Brain microvascular endothelial cell (primary cell): ENCODE measurements at regions not wholly inside any gene's neighbourhood (a gene's known extent, or its start where the extent isn't known, plus 50 kb on each side); places are given as distances from the start of the nearest gene placed in this dataset.

Source experiments
- DNase-seq: peaks from one replicate; pipeline ENCODE4 v3.0.0-alpha.2; 2020
- H3K27ac ChIP-seq: fragments of 250-450 bp; sonication (Bioruptor Pico); 2 replicates; pipeline ENCODE4 v1.5.1; 2020; ENCODE audit warnings: mild to moderate bottlenecking, moderate library complexity
- H3K27me3 ChIP-seq: fragments of 250-450 bp; sonication (Bioruptor Pico); replicated peaks from 2 replicates; pipeline ENCODE4 v1.5.1; 2020; ENCODE audit warnings: mild to moderate bottlenecking
- H3K36me3 ChIP-seq: fragments of 250-450 bp; sonication (Bioruptor Pico); replicated peaks from 2 replicates; pipeline ENCODE4 v1.5.1; 2020; ENCODE audit warnings: mild to moderate bottlenecking
- H3K4me3 ChIP-seq: 2 replicates; pipeline ENCODE4 v1.5.1; 2011; ENCODE audit warnings: low read depth, mild to moderate bottlenecking, control low read depth, low read length, moderate library complexity
- CTCF ChIP-seq: IDR thresholded peaks from 2 replicates; pipeline ENCODE4 v1.5.1; 2011; ENCODE audit warnings: low read depth, mild to moderate bottlenecking, moderate library complexity, low read length, control low read depth, inconsistent platforms; ENCODE audit errors: missing control alignments
- in situ Hi-C: cut with HindIII; loops from 2 replicates; pipeline ENCODE4 v1.10.0; 2017; ENCODE audit warnings: low sequenced_read_pairs, low pct_ligation_motif_present

GRCh38 chr2:175234650-175235049 is 53.1 kb upstream of the ATP5MC3 start:
- H3K27ac ChIP-seq: no peak overlapping the region
- H3K36me3 ChIP-seq: no peaks in the 10 kb centered on the region
- no peak overlapping the region for H3K4me3 ChIP-seq
- H3K27me3 ChIP-seq: no peaks in the 10 kb centered on the region
- in situ Hi-C loops: no loop called here
- TF ChIP-seq CTCF: no peak
- DNase-seq: no peak

GRCh38 chr2:175234153-175234552 is 52.6 kb upstream of the ATP5MC3 start:
- in situ Hi-C loops: no loop called here
- no peak for TF ChIP-seq CTCF
- no peaks in the 10 kb centered on the region for H3K36me3 ChIP-seq
- H3K27me3 ChIP-seq: no peaks in the 10 kb centered on the region
- no peak for DNase-seq
- H3K4me3 ChIP-seq: no peak overlapping the region
- no peak overlapping the region for H3K27ac ChIP-seq

GRCh38 chr2:175233135-175233719 is 51.7 kb upstream of the ATP5MC3 start:
- peak; percentile 5 for DNase-seq
- H3K27me3 ChIP-seq: no peaks in the 10 kb centered on the region
- in situ Hi-C loops: no loop called here

More at GRCh38 chr2:175233135-175233719, 51.7 kb upstream of the ATP5MC3 start:
- no peak overlapping the region for H3K4me3 ChIP-seq
- TF ChIP-seq CTCF: no peak
- no peaks in the 10 kb centered on the region for H3K36me3 ChIP-seq
- no peak overlapping the region for H3K27ac ChIP-seq
